ENCODE measurements at regions not wholly inside any gene's neighbourhood (a gene's known extent, or its start where the extent isn't known, plus 50 kb on each side); places are given as distances from the start of the nearest gene placed in this dataset.

DNA sequence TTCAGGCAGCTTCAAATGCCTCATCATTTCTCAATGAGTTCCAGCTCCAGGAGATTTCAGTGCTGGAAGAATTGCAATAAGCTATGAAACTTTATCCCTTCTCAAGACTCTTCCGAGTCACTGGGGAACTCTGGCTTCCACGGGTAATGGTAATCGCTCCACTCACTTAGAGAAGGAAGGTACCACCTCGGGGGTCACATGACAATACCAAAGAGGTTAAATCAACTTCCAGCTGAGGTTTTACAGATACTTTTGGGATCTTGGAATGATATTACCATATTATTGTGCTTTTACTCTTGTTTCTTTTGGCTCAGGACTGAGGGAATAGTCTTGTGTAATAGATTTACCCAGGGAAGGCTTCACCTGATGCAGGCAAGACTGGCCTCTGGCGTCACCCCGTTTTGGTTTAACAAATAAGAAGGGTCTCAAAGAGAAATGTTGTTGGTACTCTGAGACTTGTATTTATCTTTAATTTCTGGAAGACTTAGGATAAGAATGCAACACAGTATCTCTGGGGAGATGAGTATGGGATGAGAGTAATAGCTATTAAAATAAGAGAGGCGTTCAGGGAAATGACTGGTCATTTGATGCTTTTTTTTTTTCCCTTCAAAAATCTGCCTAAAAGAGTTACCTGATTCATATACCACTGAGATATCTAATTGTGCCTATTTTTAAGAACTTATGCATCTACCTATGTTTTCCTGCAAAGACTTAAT lies 316.9 kb upstream of the ZEB2 start:
- no peak for DNase-seq

DNA sequence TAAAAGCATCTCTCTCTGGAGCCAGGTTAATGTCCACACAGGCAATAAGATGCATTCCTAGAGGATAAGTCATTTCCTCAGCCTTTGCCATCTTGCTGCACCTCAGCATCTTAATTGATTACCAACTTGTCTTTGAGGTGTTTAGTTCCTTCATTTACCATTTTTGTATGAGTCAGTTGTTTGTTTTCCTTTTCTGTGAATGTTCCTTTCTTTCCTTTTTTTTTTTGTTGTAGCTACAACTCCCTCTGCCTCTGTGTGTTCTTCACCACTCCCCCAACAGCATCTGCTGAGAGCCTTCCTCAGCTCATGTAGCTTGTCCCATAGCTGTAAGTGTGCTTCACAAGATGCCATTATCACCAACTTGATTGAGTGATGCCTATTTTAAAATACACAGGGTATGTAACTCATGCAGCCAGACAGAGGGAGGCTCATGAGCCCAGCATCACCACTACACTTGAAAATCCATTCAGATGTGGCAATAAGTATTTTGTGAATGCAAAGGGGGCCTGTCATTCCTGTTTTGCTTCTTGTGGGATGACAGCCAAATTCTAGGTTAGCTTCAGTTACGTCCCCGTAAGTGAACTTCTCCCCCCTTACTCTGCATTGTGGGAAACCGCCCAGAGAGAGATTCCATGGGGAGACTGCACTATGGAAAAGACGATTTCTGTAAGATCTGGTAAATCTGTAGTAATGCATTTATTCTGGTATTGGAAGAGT lies 315.9 kb upstream of the ZEB2 start:
- DNase-seq, result no peak

DNA sequence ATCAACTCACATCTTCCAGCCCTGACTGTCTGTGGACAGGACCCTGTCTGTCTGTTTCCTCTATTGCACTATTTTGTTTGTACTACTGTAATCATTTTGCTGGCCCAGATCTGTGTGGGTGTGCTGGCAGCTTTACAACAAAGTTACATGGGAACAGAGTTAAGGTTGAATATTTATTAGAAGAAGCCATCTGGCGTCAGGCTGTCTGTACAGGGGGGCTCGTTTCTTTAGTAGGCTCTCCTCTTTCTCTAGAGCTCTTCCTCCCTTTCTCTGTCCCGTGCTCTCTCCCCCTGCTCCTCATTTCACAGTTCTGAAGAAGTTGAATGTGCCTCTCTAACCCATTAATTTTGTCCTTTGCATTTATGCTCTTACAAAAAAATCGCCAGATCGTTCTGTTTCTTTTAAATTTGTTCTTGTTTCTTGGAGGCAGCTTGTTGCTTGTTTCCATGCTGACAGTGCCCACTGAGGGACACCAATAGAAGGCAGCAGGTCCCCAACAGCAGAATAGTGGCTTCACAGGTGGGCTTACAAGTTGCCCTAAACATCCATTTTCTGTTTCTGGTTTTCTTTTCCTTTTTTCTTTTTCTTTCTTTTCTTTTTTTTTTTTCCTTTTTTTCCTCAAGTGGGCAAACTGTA lies 315.2 kb upstream of the ZEB2 start:
- no peak for DNase-seq

DNA sequence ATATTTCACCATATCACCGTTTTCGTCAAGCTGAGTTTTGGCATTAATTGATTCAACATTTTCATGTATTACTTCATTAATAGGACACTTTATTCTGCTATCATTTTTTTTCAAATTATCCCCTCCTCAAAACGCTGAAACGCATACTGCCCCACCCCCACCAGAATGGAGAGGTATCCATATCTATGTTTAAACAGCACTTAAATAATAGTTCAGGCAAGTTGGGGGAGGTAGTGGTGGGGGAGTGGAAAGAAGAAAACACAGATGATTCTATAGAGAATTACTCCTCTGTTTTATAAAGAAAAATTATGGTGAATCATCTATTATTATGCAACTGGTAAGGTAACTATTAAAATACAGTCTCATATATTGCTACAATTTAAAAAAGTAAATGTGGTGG lies 314.4 kb upstream of the ZEB2 start:
- DNase-seq, result no peak

DNA sequence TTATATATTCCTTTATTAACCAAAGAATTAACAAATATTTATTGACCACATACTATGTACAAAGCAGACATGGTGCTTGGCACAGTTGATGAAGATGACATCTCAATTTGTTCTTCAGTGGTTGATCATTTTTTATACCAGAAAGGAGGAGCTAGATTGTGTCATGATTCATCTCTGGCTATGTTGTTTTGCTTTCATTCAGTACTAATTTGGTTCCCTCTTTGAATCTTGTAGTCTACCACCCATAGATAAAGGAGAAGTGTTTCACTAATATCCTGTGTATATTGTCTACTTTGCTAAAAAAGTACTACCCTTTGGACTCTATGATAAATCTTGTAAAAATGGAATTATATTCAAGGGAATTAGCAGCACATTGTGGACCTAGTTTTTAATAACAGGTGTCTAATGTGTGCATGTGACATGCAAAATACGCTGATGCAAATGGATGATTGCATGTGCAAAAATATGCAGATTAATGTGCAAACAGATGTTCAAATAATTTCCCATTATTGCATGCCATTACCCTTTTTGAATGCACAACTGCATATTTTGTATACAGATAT lies 313.2 kb upstream of the ZEB2 start:
- DNase-seq, result no peak

- no peak for DNase-seq
Measured at GRCh38 chr2:144832048-144832447, 312.1 kb upstream of the ZEB2 start.

DNA sequence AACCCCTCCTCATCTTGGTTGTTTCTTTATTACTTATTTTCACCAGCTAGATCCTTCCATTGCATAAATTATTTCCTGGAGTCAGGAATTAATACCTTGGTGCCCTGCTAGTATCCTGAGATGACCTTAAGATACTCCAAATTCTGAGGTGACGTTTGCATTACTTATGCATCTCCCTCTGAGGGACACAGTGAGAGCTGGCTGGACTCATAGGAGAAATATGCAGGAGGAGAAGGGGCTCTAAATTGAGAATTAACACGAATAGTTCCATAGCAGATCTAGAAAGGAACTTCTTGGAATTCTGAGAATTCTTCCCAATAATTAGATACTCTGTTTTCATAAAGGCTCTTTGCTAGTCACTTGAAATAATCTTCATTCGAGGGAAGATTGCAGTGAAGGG lies 310.6 kb upstream of the ZEB2 start:
- no peak for DNase-seq

GRCh38 chr2:144827404-144827803 lies 307.5 kb upstream of the ZEB2 start:
- DNase-seq, result no peak

DNA sequence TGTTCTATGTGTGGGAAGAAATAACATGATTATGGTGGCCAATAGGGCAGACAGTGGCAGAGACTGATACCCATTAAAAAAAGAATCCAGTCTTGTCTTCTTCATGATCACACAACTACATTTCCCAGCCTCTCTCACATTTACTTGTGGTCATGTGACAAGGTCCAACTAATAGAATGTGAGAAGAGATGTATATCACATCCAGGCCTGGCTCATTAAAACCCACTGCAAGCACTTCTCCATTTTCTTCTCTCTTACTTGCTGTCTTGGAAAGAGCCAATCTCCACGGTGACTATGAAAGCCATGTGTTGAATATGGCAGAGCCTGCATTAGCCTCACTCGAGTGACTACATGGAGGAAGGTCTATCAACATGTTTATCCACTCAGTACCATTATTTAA lies 306.2 kb upstream of the ZEB2 start:
- no peak for DNase-seq

- DNase-seq, result no peak
Measured at GRCh38 chr2:144825331-144826020, 305.6 kb upstream of the ZEB2 start.

DNA sequence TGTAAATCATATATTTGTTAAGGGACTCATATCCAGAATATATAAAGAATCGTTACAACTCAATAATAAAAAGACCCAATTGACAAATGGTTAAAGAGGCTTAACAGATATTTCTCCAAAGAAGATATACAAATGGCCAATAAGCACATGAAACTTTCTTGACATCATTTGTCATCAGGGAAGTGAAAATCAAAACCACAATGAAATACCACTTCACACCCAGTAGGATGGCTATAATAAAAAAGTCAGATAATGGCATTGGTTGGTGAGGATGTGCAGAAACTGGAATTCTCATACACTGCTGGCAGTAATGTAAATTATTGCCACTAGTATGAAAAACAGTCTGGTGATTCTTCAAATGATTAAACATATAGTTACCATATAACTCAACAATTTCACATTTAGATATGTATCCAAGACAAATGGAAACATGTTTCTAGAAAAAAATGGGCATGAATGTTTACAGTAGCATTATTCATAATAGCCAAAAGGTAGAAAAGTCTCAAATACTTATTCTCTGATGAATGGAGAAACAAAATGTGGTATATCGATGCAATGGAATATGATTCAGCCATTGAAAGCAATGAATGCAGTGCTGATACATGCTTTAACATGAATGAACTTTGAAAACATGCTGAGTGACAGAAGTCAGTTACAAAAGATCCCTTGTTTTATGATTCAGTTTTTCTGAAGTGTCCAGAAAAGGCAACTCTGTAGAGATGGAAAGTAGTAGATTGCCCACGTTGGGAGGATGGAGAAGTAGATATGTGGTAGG lies 304.6 kb upstream of the ZEB2 start:
- DNase-seq, result no peak

- DNase-seq, result no peak
Measured at GRCh38 chr2:144822966-144823365, 303.0 kb upstream of the ZEB2 start.

DNA sequence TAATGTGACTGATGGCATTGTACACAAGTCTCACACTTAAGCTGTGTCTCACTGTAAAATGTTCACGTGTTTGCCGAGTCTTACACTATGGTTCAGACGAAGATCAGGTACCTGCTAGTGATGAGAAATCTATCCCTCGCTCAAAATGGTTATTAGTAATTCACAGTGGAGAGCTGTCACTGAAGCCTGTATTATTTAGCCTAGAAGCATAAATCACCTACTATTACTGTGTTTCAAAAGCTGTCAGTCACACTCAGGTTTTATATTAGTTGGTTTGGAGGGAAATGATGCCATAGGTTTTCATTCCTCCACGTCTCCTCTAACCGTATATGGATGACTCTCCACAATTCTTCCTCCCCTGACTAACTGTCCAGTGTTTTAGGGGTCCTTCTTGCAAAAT lies 292.4 kb upstream of the ZEB2 start:
- no peak for DNase-seq

DNA sequence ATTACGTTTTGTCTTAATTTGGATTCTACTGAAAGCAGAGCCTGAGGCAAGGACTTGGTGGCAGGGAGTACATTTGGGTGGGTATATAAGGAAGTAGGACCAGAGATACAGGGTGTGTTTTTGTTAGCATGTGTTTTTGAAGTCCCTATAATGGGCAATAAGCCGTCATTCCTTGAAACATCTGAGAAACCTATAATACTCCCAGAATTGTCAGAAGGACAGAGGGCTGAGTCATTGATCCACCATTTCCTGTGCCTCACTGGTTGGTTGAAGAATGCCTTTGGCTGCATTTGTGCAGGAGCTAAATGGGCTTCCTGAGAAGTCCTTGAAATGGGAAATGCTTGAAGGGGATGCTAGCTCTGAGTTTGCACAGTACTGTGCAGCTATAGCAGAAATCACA lies 281.8 kb upstream of the ZEB2 start:
- DNase-seq, result no peak

DNA sequence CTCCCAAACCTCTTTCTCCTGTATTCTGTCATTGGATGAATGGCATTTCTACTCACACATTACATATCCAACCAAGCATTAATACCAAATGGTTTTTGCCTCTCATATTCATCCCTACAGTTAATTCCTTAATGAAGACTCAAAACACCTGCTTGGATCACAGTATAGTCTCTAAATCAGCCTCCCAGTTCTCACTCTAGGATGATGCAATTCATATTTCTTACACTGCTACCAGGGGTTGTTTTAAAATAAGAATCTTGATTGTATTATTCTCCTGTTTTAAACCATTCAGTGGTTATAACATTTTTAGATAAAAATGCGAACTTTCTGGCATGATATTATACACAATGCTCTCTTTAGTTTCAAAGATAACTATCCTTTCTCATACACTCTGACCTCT lies 281.4 kb upstream of the ZEB2 start:
- DNase-seq, result no peak

GRCh38 chr2:144798989-144799388 lies 279.1 kb upstream of the ZEB2 start:
- DNase-seq, result no peak

GRCh38 chr2:144798034-144798433 lies 278.1 kb upstream of the ZEB2 start:
- DNase-seq, result no peak

GRCh38 chr2:144796936-144797335 lies 277.0 kb upstream of the ZEB2 start:
- DNase-seq, result no peak

DNA sequence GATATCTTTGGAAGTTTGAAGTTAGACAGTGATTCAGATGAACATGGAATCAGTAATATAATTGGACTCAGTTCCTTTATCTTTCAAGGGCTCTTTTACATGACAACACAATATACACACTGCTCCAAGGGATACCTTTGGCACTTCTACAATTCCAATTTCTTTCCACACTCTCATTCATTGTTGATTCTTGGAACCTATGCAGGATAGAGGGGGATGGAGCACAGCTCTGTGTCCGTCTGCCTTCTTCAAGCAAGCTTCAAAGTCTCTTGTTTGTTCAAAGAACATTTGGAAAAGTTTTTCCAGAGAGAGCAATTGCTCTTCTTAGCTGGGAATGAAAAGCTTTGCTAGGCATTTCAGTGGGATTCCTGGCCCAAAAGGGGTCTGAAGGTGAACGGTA lies 276.2 kb upstream of the ZEB2 start:
- no peak for DNase-seq

DNA sequence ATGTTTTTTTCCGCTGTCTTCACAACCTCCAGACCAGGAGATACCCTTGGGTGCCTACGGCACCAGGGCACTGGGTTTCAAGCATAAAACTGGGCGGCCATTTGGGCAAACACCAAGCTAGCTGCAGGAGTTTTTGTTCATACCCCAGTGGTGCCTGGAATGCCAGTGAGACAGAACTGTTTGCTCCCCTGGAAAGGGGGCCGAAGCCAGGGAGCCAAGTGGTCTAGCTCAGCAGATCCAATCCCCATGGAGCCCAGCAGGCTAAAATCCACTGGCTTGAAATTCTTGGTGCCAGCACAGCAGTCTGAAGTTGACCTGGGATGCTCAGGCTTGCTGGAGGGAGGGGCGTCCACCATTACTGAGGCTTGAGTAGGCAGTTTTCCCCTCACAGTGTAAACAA lies 265.3 kb upstream of the ZEB2 start:
- DNase-seq, result no peak

DNA sequence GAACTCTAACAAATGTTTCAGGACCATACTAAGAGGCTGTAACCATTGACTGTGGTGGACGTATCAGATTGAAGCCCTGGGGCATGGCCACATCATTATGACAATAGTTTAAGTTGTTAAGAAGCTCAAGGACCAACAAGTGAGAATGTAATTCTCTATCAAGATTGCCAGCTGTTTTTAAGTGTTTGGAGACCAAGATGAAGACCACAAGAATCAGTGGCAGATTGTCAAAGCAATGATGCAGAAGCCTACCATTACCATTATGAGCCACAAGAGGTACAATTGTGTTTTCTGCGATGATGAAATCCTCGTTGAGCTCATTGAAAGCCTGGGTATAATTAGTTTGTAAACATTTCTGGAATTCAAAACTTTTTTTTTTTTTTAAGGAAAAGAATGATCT lies 261.1 kb upstream of the ZEB2 start:
- no peak for DNase-seq

DNA sequence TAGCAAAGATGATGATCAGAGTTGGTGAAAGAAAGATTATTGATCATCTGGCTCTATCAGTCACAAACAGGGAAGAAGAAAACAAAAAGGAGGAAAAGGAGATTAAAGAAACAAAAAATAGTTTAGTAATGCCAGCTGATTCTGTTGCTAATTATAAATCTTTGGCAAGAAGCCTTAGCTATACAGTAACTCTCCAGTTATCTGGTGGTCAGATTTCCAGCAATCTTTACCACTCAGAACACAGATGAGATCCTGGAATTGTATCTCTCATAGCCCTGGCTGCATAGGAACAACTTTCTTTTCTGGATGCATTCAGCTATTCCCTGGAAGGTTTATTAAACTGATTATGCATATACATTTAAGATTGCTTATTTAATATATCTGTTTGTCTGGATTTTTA lies 256.8 kb upstream of the ZEB2 start:
- DNase-seq, result no peak

- DNase-seq, result no peak
Measured at GRCh38 chr2:144774809-144775208, 254.9 kb upstream of the ZEB2 start.

All from NCI-H748 treated with DMSO at 0.1 percent for 48 hours (cell line).